ENCODE measurements at regions not wholly inside any gene's neighbourhood (a gene's known extent, or its start where the extent isn't known, plus 50 kb on each side); places are given as distances from the start of the nearest gene placed in this dataset.

DNA sequence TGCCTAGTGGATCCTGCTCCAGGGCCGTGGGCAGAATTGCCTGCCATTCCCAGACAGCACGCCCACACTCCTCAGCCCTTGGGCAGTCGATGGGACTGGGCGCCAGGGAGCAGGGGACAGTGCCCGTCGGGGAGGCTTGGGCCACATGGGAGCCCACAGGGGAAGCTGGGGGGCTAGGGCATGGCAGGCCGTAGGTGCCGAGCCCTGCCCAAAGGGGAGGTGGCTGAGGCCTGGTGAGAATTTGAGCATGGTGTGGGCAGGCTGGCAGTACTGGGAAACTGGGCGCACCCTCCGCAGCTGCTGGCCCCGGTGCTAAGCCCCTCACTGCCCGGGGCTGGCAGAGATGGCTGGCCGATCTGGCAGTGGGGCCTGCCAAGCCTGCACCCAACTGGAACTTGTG is 1225.9 kb upstream of the EPHA6 start:
- TF ChIP-seq EZH2 (IDR thresholded peaks at IDR 0.05; ENCODE audit: borderline replicate concordance, insufficient read depth, low read depth, low read length, poor library complexity, severe bottlenecking) (no peak), CTCF (IDR thresholded peaks at IDR 0.05) (no peak)
- no peaks in the 10 kb centered on the region for H3K27me3 Mint-ChIP-seq
- H3K4me3 Mint-ChIP-seq, result no peak overlapping the region
- no peak overlapping the region for H3K27ac ChIP-seq (ENCODE audit: low read length in 2 of 2)
- no peak overlapping the region for H3K27ac Mint-ChIP-seq
- no peaks in the 10 kb centered on the region for H3K27me3 ChIP-seq (replicated peaks in 1 of 4; ENCODE audit: control extremely low read depth in 1 of 4, control insufficient read depth in 3 of 4, insufficient read depth in 4 of 4, low read length in 3 of 4)
- ATAC-seq (ENCODE audit: low read depth) (no peak), DNase-seq (no peak)
- no peaks in the 10 kb centered on the region for H3K79me2 ChIP-seq (ENCODE audit: control insufficient read depth, insufficient read depth, low read length)
- H3K36me3 ChIP-seq (replicated peaks in 1 of 2; ENCODE audit: control extremely low read depth in 1 of 2, control insufficient read depth in 1 of 2, extremely low read depth in 1 of 2, insufficient read depth in 2 of 2, low read length in 1 of 2), result no peaks in the 10 kb centered on the region
- ChIA-PET POLR2A (no interaction called here), CTCF (no interaction called here)
- no peaks in the 10 kb centered on the region for H4K20me1 ChIP-seq (ENCODE audit: control insufficient read depth, insufficient read depth, low read length, poor library complexity, severe bottlenecking)
- intact Hi-C loops (cut with micrococcal nuclease), result no loop called here
- no peak overlapping the region for H3K4me2 ChIP-seq (replicated peaks; ENCODE audit: low read depth, low read length, poor library complexity, severe bottlenecking)
- H3K9me3 Mint-ChIP-seq (ENCODE audit: insufficient read depth), result no peaks in the 10 kb centered on the region
- 93% methylated on average over 11 of the region's 13 CpGs for WGBS (ENCODE audit: insufficient coverage)
- H3K9me3 ChIP-seq (ENCODE audit: control extremely low read depth in 1 of 3, control insufficient read depth in 2 of 3, insufficient read depth in 1 of 3, low read length in 2 of 3), result peaks cover 0 to 12% (median 0%) of the 10 kb centered on the region in 3 donors
- H3K4me3 ChIP-seq (ENCODE audit: control extremely low read depth in 1 of 5, extremely low read depth in 1 of 5, insufficient read depth in 1 of 5, low read depth in 2 of 5, low read length in 4 of 5), result no peak overlapping the region
- no peaks in the 10 kb centered on the region for H3K4me1 Mint-ChIP-seq
- no peak overlapping the region for H3K9ac ChIP-seq (ENCODE audit: low read length)
- no peaks in the 10 kb centered on the region for H3K4me1 ChIP-seq (ENCODE audit: control insufficient read depth in 2 of 2, insufficient read depth in 2 of 2, low read length in 2 of 2)
- no peak overlapping the region for H2AFZ ChIP-seq (ENCODE audit: insufficient read depth, low read depth, low read length, poor library complexity, severe bottlenecking)

GRCh38 chr3:95595416-95596075 is 1218.8 kb upstream of the EPHA6 start:
- H3K9ac ChIP-seq (ENCODE audit: low read length), result no peak overlapping the region
- no peaks in the 10 kb centered on the region for H4K20me1 ChIP-seq (ENCODE audit: control insufficient read depth, insufficient read depth, low read length, poor library complexity, severe bottlenecking)
- no peak overlapping the region for H3K4me2 ChIP-seq (replicated peaks; ENCODE audit: low read depth, low read length, poor library complexity, severe bottlenecking)
- CTCF ChIA-PET, result no interaction called here
- intact Hi-C loops (cut with micrococcal nuclease), result no loop called here
- no peak for TF ChIP-seq EZH2 (IDR thresholded peaks at IDR 0.05; ENCODE audit: borderline replicate concordance, insufficient read depth, low read depth, low read length, poor library complexity, severe bottlenecking)
- TF ChIP-seq CTCF (IDR thresholded peaks at IDR 0.05), result no peak
- no peak overlapping the region for H3K27ac Mint-ChIP-seq
- no peak overlapping the region for H3K4me3 ChIP-seq (ENCODE audit: control extremely low read depth in 1 of 5, extremely low read depth in 1 of 5, insufficient read depth in 1 of 5, low read depth in 2 of 5, low read length in 4 of 5)
- no peaks in the 10 kb centered on the region for H3K27me3 ChIP-seq (replicated peaks in 1 of 4; ENCODE audit: control extremely low read depth in 1 of 4, control insufficient read depth in 3 of 4, insufficient read depth in 4 of 4, low read length in 3 of 4)
- WGBS (ENCODE audit: insufficient coverage), result 86% methylated on average over 26 of the region's 26 CpGs
- H2AFZ ChIP-seq (ENCODE audit: insufficient read depth, low read depth, low read length, poor library complexity, severe bottlenecking), result no peak overlapping the region
- no peaks in the 10 kb centered on the region for H3K4me1 ChIP-seq (ENCODE audit: control insufficient read depth in 2 of 2, insufficient read depth in 2 of 2, low read length in 2 of 2)
- POLR2A ChIA-PET, result no interaction called here
- no peaks in the 10 kb centered on the region for H3K36me3 ChIP-seq (replicated peaks in 1 of 2; ENCODE audit: control extremely low read depth in 1 of 2, control insufficient read depth in 1 of 2, extremely low read depth in 1 of 2, insufficient read depth in 2 of 2, low read length in 1 of 2)
- no peak overlapping the region for H3K4me3 Mint-ChIP-seq
- H3K27ac ChIP-seq (ENCODE audit: low read length in 2 of 2), result no peak overlapping the region
- no peak for DNase-seq
- peaks cover 0 to 6% (median 0%) of the 10 kb centered on the region in 3 donors for H3K9me3 ChIP-seq (ENCODE audit: control extremely low read depth in 1 of 3, control insufficient read depth in 2 of 3, insufficient read depth in 1 of 3, low read length in 2 of 3)
- ATAC-seq (ENCODE audit: low read depth), result no peak
- no peaks in the 10 kb centered on the region for H3K4me1 Mint-ChIP-seq
- H3K9me3 Mint-ChIP-seq (ENCODE audit: insufficient read depth), result peaks cover 2% of the 10 kb centered on the region
- no peaks in the 10 kb centered on the region for H3K27me3 Mint-ChIP-seq
- no peaks in the 10 kb centered on the region for H3K79me2 ChIP-seq (ENCODE audit: control insufficient read depth, insufficient read depth, low read length)

Measured in B cell (primary cell).